Peyer's patch (tissue), 4 donors: ENCODE measurements at regions not wholly inside any gene's neighbourhood (a gene's known extent, or its start where the extent isn't known, plus 50 kb on each side); places are given as distances from the start of the nearest gene placed in this dataset.

Experiments
- POLR2A ChIP-seq, 2 donors: fragments of 450-650 bp; IDR thresholded peaks; one replicate each; pipeline ENCODE4 v1.5.1; 2017; ENCODE audit warnings: antibody characterized with exemption in 2 of 2, mild to moderate bottlenecking in 2 of 2, moderate library complexity in 2 of 2
- TF ChIP-seq, protein P1 (sequence below), 6 experiments: fragments of 450-650 bp in 4 of 6; fragments of 200-600 bp in 2 of 6; sonication (generic) in 1 of 6; IDR thresholded peaks; one replicate each; pipeline ENCODE4 v1.5.1; 2017 to 2019; ENCODE audit warnings: antibody characterized with exemption in 6 of 6, mild to moderate bottlenecking in 3 of 6, moderate library complexity in 1 of 6

DNA sequence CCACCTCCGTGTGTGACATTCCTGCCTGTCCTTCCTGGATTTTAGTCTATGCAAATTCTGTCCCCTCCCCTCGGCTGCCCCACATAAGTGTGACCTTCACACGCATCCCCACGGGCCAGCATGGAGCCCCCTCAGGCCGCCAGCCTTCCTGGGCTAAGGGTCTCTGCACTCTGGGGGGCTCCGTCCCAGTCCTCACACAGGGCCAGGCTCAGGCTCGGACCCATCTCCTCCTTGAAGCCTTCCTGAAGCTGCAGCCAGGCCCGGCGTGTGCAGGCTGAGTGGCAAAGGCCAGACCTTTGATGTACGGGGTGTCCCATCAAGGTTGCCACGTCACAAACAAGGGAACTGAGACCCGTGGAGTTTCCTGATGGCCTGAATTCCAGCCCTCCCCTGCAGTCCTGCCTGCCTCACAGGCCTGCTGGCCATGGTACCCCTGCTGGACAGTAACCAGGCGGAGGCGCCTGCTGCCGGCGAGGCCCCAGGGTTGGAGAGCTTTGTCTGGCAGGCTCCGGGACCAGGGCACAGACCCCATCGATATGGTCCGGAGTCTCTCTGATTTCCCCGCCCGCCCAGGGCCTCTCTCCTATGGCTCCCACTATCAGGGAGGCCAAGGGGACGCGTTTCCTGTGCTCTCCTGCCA is 791.7 kb downstream of the BRD1 start:
- no peak for TF ChIP-seq POLR2A (IDR thresholded peaks at IDR 0.05)
- TF ChIP-seq, protein P1, sequence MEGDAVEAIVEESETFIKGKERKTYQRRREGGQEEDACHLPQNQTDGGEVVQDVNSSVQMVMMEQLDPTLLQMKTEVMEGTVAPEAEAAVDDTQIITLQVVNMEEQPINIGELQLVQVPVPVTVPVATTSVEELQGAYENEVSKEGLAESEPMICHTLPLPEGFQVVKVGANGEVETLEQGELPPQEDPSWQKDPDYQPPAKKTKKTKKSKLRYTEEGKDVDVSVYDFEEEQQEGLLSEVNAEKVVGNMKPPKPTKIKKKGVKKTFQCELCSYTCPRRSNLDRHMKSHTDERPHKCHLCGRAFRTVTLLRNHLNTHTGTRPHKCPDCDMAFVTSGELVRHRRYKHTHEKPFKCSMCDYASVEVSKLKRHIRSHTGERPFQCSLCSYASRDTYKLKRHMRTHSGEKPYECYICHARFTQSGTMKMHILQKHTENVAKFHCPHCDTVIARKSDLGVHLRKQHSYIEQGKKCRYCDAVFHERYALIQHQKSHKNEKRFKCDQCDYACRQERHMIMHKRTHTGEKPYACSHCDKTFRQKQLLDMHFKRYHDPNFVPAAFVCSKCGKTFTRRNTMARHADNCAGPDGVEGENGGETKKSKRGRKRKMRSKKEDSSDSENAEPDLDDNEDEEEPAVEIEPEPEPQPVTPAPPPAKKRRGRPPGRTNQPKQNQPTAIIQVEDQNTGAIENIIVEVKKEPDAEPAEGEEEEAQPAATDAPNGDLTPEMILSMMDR (IDR thresholded peaks at IDR 0.05) = no peak
